Nephron progenitor cell (in vitro differentiated cells): ENCODE measurements at regions not wholly inside any gene's neighbourhood (a gene's known extent, or its start where the extent isn't known, plus 50 kb on each side); places are given as distances from the start of the nearest gene placed in this dataset.

Source experiments
- DNase-seq: peaks from one replicate; pipeline ENCODE4 v3.0.0; 2021
- H3K27ac Mint-ChIP-seq: 2 replicates; pipeline ENCODE4 v1.8.0; 2021; ENCODE audit warnings: mild to moderate bottlenecking, moderate library complexity, mixed read lengths
- H3K27me3 Mint-ChIP-seq: 2 replicates; pipeline ENCODE4 v1.8.0; 2021; ENCODE audit warnings: mild to moderate bottlenecking, low read depth, mixed read lengths; ENCODE audit not compliant: poor library complexity
- H3K36me3 Mint-ChIP-seq: 2 replicates; pipeline ENCODE4 v1.8.0; 2021; ENCODE audit warnings: low read depth, mixed read lengths
- H3K4me1 Mint-ChIP-seq: 2 replicates; pipeline ENCODE4 v1.8.0; 2021; ENCODE audit warnings: mixed read lengths
- H3K4me3 Mint-ChIP-seq: 2 replicates; pipeline ENCODE4 v1.8.0; 2021; ENCODE audit warnings: mild to moderate bottlenecking, moderate library complexity, mixed read lengths
- H3K9me3 Mint-ChIP-seq: 2 replicates; pipeline ENCODE4 v1.8.0; 2021; ENCODE audit warnings: mild to moderate bottlenecking, moderate library complexity, mixed read lengths
- TF ChIP-seq, protein P1 (sequence below): fragments of 200-600 bp; sonication (generic); IDR thresholded peaks from 2 replicates; pipeline ENCODE4 v1.5.0; 2021; ENCODE audit warnings: antibody characterized with exemption

DNA sequence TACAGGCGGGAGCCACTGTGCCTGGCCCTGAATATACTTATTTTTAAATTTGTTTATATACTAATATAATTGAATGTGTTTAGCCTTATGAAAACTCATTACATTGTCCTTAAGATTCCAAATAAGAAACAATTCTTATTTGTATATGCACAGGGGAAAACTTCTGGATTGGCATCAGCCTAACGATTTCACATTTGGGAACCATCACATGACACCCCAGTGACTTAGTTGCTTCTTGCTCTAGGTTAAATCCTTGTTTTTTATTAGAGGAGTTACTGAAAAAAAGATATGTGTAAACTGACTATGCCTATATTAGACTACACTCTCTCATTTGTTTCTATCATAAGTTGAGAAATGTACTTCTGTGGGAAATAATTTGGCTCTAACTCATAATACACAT is 520.2 kb downstream of the SPRY1 start:
- no peak overlapping the region for H3K4me3 Mint-ChIP-seq
- no peaks in the 10 kb centered on the region for H3K9me3 Mint-ChIP-seq
- TF ChIP-seq, protein P1, sequence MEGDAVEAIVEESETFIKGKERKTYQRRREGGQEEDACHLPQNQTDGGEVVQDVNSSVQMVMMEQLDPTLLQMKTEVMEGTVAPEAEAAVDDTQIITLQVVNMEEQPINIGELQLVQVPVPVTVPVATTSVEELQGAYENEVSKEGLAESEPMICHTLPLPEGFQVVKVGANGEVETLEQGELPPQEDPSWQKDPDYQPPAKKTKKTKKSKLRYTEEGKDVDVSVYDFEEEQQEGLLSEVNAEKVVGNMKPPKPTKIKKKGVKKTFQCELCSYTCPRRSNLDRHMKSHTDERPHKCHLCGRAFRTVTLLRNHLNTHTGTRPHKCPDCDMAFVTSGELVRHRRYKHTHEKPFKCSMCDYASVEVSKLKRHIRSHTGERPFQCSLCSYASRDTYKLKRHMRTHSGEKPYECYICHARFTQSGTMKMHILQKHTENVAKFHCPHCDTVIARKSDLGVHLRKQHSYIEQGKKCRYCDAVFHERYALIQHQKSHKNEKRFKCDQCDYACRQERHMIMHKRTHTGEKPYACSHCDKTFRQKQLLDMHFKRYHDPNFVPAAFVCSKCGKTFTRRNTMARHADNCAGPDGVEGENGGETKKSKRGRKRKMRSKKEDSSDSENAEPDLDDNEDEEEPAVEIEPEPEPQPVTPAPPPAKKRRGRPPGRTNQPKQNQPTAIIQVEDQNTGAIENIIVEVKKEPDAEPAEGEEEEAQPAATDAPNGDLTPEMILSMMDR = no peak
- H3K27me3 Mint-ChIP-seq = no peaks in the 10 kb centered on the region
- no peaks in the 10 kb centered on the region for H3K4me1 Mint-ChIP-seq
- DNase-seq = no peak
- H3K36me3 Mint-ChIP-seq = peaks cover 2% of the 10 kb centered on the region
- no peak overlapping the region for H3K27ac Mint-ChIP-seq

DNA sequence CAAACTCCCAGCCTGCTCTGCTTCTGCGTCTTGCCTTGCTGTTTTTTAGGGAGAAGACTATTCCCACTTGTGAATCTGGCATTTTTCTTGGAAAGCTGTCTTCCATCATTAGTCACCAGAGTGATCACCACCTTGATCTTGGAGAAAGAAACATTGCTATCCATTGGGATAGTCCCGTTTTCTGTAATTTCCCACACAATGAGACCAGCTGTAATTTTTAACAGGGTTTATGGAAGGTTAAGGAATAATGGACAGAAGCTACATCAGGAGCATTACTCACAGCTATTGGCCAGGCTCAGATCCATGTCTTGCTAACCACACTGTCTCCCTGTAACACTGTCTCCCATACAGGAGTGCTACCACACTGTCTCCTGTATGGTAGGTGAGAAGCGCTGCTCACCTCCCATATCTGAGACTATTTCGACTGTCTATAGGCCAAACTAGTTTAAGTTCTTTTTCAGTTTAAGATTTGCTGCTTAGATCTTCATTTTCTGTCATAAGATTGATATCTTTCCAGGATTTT is 523.0 kb downstream of the SPRY1 start:
- Mint-ChIP-seq H3K4me1 (peaks cover 10% of the 10 kb centered on the region), H3K9me3 (no peaks in the 10 kb centered on the region), H3K27me3 (no peaks in the 10 kb centered on the region), H3K36me3 (no peaks in the 10 kb centered on the region), H3K4me3 (no peak overlapping the region), H3K27ac (no peak overlapping the region)
- TF ChIP-seq, protein P1 = no peak
- DNase-seq = no peak

DNA sequence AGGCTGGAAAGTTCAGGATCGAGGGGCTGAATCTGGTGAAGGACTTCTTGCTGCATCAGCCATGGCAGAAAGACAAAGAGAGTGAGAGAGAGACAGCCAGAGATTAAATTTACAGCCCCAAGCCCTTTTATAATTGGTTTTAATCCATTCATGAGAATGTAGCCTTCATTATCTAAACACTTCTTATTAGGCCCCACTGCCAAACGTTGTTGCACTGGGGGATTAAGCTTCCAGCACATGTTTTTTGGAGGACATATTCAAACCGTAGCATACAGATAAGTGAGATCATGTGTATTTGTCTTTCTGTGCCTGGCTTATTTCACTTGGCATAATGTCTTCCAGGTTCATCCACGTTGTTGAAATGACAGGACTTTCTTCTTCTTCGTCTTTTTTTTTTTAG is 524.7 kb downstream of the SPRY1 start:
- Mint-ChIP-seq H3K27ac (no peak overlapping the region), H3K4me3 (no peak overlapping the region)

DNA sequence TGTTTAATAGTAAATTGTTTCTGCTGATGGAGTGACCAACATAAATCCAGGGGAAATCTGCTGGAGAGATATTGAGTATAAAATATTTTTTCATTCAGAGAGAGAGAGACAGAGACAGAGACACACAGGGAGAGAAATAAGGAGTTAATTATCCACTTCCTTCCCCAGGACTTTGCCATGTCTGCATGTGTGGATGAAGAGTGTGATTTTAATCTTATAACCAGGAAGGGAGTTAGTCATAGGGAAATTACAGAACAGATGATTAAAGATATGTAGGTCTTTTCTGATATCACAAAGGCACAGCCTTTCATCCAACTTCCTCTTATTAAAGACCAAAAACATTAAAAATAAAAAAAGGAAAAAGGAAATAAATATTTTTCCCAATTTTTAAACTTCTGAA is 526.3 kb downstream of the SPRY1 start:
- Mint-ChIP-seq H3K9me3 (no peaks in the 10 kb centered on the region), H3K4me1 (peaks cover 12% of the 10 kb centered on the region), H3K27me3 (no peaks in the 10 kb centered on the region), H3K27ac (no peak overlapping the region), H3K36me3 (no peaks in the 10 kb centered on the region), H3K4me3 (no peak overlapping the region)
- TF ChIP-seq, protein P1 = no peak
- no peak for DNase-seq

More for the DNA sequence above, 524.7 kb downstream of the SPRY1 start:
- TF ChIP-seq, protein P1 = no peak
- H3K4me1 Mint-ChIP-seq = peaks cover 12% of the 10 kb centered on the region
- no peaks in the 10 kb centered on the region for H3K9me3 Mint-ChIP-seq
- H3K27me3 Mint-ChIP-seq = no peaks in the 10 kb centered on the region
- no peak for DNase-seq
- H3K36me3 Mint-ChIP-seq = no peaks in the 10 kb centered on the region

DNA sequence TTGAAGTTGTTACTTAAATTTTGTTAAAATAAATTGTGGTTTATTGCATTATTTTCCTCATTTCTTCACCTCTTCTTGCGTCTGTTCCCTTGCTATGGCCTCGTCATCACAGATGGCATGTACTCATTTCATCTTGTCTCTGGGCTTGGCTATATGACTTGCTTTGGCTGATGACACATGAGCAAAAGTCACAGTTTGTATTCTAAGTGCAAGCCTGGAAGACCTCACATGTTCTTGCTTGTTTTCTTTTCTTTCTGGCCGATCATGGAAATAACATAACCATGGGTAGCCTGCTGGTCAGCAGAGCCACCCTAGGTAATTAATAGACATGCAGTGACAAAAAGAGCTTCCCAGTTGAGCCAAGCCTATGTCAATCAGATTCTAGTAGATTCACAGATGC is 527.9 kb downstream of the SPRY1 start:
- H3K27me3 Mint-ChIP-seq = no peaks in the 10 kb centered on the region
- H3K27ac Mint-ChIP-seq = peak overlapping the region; percentile 18
- TF ChIP-seq, protein P1 = no peak
- no peak overlapping the region for H3K4me3 Mint-ChIP-seq
- H3K9me3 Mint-ChIP-seq = peaks cover 5% of the 10 kb centered on the region
- DNase-seq = no peak
- no peaks in the 10 kb centered on the region for H3K36me3 Mint-ChIP-seq
- peaks cover 12% of the 10 kb centered on the region for H3K4me1 Mint-ChIP-seq

DNA sequence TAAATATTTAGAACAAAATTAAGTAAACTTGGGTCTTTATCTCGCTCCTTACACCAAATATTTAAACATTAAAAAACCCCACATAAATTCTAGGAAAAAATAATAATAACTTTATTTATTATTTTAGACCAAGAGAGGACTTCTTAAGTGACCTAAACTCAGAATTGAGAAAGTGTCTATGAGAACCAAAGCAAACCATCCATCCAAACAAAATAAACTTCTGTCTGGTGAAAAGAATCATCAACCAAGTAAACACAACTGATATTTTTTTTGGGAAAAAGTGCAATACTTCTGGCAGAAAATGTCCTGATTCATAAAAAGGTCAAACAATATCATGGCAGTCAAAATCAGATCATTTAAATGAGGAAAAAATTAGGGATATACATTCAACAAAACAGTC is 533.0 kb downstream of the SPRY1 start:
- no peak overlapping the region for H3K4me3 Mint-ChIP-seq
- H3K4me1 Mint-ChIP-seq = peaks cover 3% of the 10 kb centered on the region
- peaks cover 26% of the 10 kb centered on the region for H3K9me3 Mint-ChIP-seq
- no peak overlapping the region for H3K27ac Mint-ChIP-seq
- TF ChIP-seq, protein P1 = no peak
- no peak for DNase-seq
- no peaks in the 10 kb centered on the region for H3K27me3 Mint-ChIP-seq
- H3K36me3 Mint-ChIP-seq = peaks cover 14% of the 10 kb centered on the region
